Neural cell (in vitro differentiated cells): ENCODE measurements at regions not wholly inside any gene's neighbourhood (a gene's known extent, or its start where the extent isn't known, plus 50 kb on each side); places are given as distances from the start of the nearest gene placed in this dataset.

Experiments
- H2AFZ ChIP-seq: fragments of 200-600, 300-800 bp; sonication (generic), shearing (Covaris generic); 2 replicates; pipeline ENCODE4 v1.6.0; 2014; ENCODE audit warnings: low read depth, mild to moderate bottlenecking, antibody characterized with exemption, low read length, moderate library complexity
- H3F3A ChIP-seq: fragments of 200-600 bp; shearing (Covaris generic); 2 replicates; pipeline ENCODE4 v1.6.1; 2016; ENCODE audit warnings: mild to moderate bottlenecking, moderate library complexity, mixed read lengths, antibody characterized with exemption, low read length; ENCODE audit not compliant: insufficient read depth, poor library complexity, severe bottlenecking
- H3K27ac ChIP-seq: fragments of 200-600, 300-800 bp; sonication (generic), shearing (Covaris generic); 2 replicates; pipeline ENCODE4 v1.5.1; 2014; ENCODE audit warnings: mild to moderate bottlenecking, low read length, moderate library complexity
- H3K27me3 ChIP-seq: fragments of 300-800, 200-600 bp; sonication (generic), shearing (Covaris generic); 2 replicates; pipeline ENCODE4 v1.6.0; 2014; ENCODE audit warnings: mild to moderate bottlenecking, low read depth, low read length, moderate library complexity; ENCODE audit not compliant: insufficient read depth
- H3K36me3 ChIP-seq: fragments of 300-800, 200-600 bp; sonication (generic), shearing (Covaris generic); 2 replicates; pipeline ENCODE4 v1.5.1; 2014; ENCODE audit warnings: mild to moderate bottlenecking, antibody characterized with exemption, low read length, moderate library complexity; ENCODE audit not compliant: insufficient read depth
- H3K4me2 ChIP-seq: fragments of 300-800, 200-600 bp; sonication (generic), shearing (Covaris generic); 2 replicates; pipeline ENCODE4 v1.6.0; 2014; ENCODE audit warnings: mild to moderate bottlenecking, low read length
- H3K4me3 ChIP-seq: fragments of 300-800, 200-600 bp; sonication (generic), shearing (Covaris generic); 2 replicates; pipeline ENCODE4 v1.5.1; 2014; ENCODE audit warnings: mild to moderate bottlenecking, low read length, moderate library complexity
- H3K79me2 ChIP-seq: fragments of 200-600 bp; shearing (Covaris generic); replicated peaks from 2 replicates; pipeline ENCODE4 v1.6.0; 2014; ENCODE audit warnings: mild to moderate bottlenecking, low read length, moderate library complexity; ENCODE audit not compliant: insufficient read depth
- H3K9ac ChIP-seq: fragments of 300-800, 200-600 bp; sonication (generic), shearing (Covaris generic); 2 replicates; pipeline ENCODE4 v1.6.1; 2016; ENCODE audit warnings: mild to moderate bottlenecking, low read length, mixed read lengths
- H3K9me2 ChIP-seq: fragments of 200-600 bp; shearing (Covaris generic); 2 replicates; pipeline ENCODE4 v1.6.1; 2016; ENCODE audit warnings: mild to moderate bottlenecking, low read length, mixed read lengths; ENCODE audit not compliant: insufficient read depth
- H3K9me3 ChIP-seq: fragments of 200-600, 300-800 bp; sonication (generic), shearing (Covaris generic); 2 replicates; pipeline ENCODE4 v1.6.1; 2016; ENCODE audit warnings: mild to moderate bottlenecking, mixed run types, low read length, moderate library complexity, mixed read lengths
- H4K20me1 ChIP-seq: fragments of 200-600 bp; shearing (Covaris generic); 2 replicates; pipeline ENCODE4 v1.6.1; 2016; ENCODE audit warnings: mild to moderate bottlenecking, mixed run types; ENCODE audit not compliant: insufficient read depth
- EP300 ChIP-seq: fragments of 450-650 bp; conservative IDR thresholded peaks from 2 replicates; pipeline ENCODE4 v1.6.1; 2014; ENCODE audit warnings: antibody characterized with exemption, mild to moderate bottlenecking, moderate library complexity; ENCODE audit not compliant: poor library complexity, severe bottlenecking
- EZH2 ChIP-seq: fragments of 200-600, 300-800 bp; shearing (Covaris generic), sonication (generic); IDR thresholded peaks from 2 replicates; pipeline ENCODE4 v1.6.1; 2014; ENCODE audit warnings: antibody characterized with exemption, low read length, borderline replicate concordance, mild to moderate bottlenecking; ENCODE audit not compliant: insufficient read depth, poor library complexity, severe bottlenecking
- MXI1 ChIP-seq: fragments of 450-650 bp; conservative IDR thresholded peaks from 2 replicates; pipeline ENCODE4 v1.6.1; 2014; ENCODE audit warnings: antibody characterized with exemption, mild to moderate bottlenecking; ENCODE audit not compliant: poor library complexity, severe bottlenecking
- POLR2AphosphoS5 ChIP-seq: IDR thresholded peaks from 2 replicates; pipeline ENCODE4 v1.6.1; 2012
- RAD21 ChIP-seq: fragments of 450-650 bp; conservative IDR thresholded peaks from 2 replicates; pipeline ENCODE4 v1.6.1; 2014; ENCODE audit warnings: antibody characterized with exemption, mild to moderate bottlenecking, moderate library complexity
- SMC3 ChIP-seq: fragments of 450-650 bp; conservative IDR thresholded peaks from 2 replicates; pipeline ENCODE4 v1.6.1; 2014; ENCODE audit warnings: antibody characterized with exemption, mild to moderate bottlenecking, moderate library complexity; ENCODE audit not compliant: poor library complexity
- TAF1 ChIP-seq: IDR thresholded peaks from 2 replicates; pipeline ENCODE4 v1.6.1; 2012; ENCODE audit warnings: low read depth
- TF ChIP-seq, protein P1 (sequence below): IDR thresholded peaks from 2 replicates; pipeline ENCODE4 v1.6.1; 2012; ENCODE audit warnings: borderline replicate concordance
- TF ChIP-seq, protein P2 (sequence below): fragments of 450-650 bp; IDR thresholded peaks from 2 replicates; pipeline ENCODE4 v1.5.1; 2014; ENCODE audit warnings: antibody characterized with exemption, mild to moderate bottlenecking, moderate library complexity; ENCODE audit not compliant: poor library complexity, severe bottlenecking

DNA sequence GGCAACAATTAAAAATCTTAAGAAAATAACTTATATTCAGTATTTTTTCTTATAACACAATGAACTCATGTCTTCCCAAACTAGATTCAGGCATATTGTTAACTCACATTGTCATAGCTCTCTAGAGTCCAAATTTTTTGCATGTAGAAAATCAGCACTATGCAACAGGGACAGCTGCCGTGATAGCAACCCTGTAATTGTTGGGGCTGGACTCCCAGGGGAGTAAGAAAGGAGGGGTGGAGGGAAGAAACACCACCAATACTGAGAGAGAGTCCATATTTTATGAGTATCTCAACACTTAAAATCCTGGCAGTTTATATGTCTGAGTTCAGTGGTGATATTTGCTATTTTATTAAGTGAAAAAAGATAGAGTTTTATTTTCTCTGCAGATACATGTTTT lies 89.6 kb upstream of the HS3ST5 start:
- H3K4me2 ChIP-seq, result no peak overlapping the region
- no peaks in the 10 kb centered on the region for H3K9me3 ChIP-seq
- TF ChIP-seq, protein P1, sequence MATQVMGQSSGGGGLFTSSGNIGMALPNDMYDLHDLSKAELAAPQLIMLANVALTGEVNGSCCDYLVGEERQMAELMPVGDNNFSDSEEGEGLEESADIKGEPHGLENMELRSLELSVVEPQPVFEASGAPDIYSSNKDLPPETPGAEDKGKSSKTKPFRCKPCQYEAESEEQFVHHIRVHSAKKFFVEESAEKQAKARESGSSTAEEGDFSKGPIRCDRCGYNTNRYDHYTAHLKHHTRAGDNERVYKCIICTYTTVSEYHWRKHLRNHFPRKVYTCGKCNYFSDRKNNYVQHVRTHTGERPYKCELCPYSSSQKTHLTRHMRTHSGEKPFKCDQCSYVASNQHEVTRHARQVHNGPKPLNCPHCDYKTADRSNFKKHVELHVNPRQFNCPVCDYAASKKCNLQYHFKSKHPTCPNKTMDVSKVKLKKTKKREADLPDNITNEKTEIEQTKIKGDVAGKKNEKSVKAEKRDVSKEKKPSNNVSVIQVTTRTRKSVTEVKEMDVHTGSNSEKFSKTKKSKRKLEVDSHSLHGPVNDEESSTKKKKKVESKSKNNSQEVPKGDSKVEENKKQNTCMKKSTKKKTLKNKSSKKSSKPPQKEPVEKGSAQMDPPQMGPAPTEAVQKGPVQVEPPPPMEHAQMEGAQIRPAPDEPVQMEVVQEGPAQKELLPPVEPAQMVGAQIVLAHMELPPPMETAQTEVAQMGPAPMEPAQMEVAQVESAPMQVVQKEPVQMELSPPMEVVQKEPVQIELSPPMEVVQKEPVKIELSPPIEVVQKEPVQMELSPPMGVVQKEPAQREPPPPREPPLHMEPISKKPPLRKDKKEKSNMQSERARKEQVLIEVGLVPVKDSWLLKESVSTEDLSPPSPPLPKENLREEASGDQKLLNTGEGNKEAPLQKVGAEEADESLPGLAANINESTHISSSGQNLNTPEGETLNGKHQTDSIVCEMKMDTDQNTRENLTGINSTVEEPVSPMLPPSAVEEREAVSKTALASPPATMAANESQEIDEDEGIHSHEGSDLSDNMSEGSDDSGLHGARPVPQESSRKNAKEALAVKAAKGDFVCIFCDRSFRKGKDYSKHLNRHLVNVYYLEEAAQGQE, result no peak
- no peak for TF ChIP-seq RAD21
- no peak for TF ChIP-seq SMC3
- no peaks in the 10 kb centered on the region for H3K79me2 ChIP-seq
- no peaks in the 10 kb centered on the region for H3K36me3 ChIP-seq
- no peaks in the 10 kb centered on the region for H3F3A ChIP-seq
- H3K27me3 ChIP-seq, result no peaks in the 10 kb centered on the region
- no peaks in the 10 kb centered on the region for H4K20me1 ChIP-seq
- H3K4me3 ChIP-seq, result no peak overlapping the region
- no peak overlapping the region for H3K9ac ChIP-seq
- no peaks in the 10 kb centered on the region for H3K9me2 ChIP-seq
- H3K27ac ChIP-seq, result no peak overlapping the region
- H2AFZ ChIP-seq, result no peak overlapping the region

DNA sequence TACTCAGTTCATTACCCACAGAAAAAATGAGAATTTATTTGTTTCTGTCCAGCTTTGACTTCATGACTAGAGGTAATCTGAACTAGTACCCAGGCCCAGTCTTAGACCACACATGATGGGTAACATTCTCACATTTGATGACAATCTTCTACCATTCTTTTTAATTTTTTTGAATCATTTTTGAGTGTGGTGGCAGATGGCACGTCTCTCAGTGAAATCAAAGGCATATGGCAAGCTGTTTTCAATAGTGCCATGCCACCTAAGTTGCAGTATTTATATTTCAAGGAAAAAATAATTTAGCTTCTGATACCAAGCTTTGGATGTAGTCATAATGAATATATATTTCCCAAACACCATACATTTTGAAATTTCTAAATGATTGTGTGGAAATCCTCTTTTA lies 88.8 kb upstream of the HS3ST5 start:
- TF ChIP-seq POLR2AphosphoS5 (no peak), EZH2 (no peak), TAF1 (no peak), MXI1 (no peak), SMC3 (no peak), RAD21 (no peak), EP300 (no peak)
- TF ChIP-seq, protein P1, result no peak
- TF ChIP-seq, protein P2, sequence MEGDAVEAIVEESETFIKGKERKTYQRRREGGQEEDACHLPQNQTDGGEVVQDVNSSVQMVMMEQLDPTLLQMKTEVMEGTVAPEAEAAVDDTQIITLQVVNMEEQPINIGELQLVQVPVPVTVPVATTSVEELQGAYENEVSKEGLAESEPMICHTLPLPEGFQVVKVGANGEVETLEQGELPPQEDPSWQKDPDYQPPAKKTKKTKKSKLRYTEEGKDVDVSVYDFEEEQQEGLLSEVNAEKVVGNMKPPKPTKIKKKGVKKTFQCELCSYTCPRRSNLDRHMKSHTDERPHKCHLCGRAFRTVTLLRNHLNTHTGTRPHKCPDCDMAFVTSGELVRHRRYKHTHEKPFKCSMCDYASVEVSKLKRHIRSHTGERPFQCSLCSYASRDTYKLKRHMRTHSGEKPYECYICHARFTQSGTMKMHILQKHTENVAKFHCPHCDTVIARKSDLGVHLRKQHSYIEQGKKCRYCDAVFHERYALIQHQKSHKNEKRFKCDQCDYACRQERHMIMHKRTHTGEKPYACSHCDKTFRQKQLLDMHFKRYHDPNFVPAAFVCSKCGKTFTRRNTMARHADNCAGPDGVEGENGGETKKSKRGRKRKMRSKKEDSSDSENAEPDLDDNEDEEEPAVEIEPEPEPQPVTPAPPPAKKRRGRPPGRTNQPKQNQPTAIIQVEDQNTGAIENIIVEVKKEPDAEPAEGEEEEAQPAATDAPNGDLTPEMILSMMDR, result no peak
- H4K20me1 ChIP-seq, result no peaks in the 10 kb centered on the region
- no peak overlapping the region for H2AFZ ChIP-seq
- no peak overlapping the region for H3K4me2 ChIP-seq
- no peak overlapping the region for H3K9ac ChIP-seq
- no peaks in the 10 kb centered on the region for H3F3A ChIP-seq
- H3K4me3 ChIP-seq, result no peak overlapping the region
- H3K36me3 ChIP-seq, result no peaks in the 10 kb centered on the region
- H3K9me3 ChIP-seq, result no peaks in the 10 kb centered on the region
- no peaks in the 10 kb centered on the region for H3K79me2 ChIP-seq
- H3K27ac ChIP-seq, result no peak overlapping the region
- H3K9me2 ChIP-seq, result no peaks in the 10 kb centered on the region
- no peaks in the 10 kb centered on the region for H3K27me3 ChIP-seq
